MM.1S (cell line): ENCODE measurements at regions not wholly inside any gene's neighbourhood (a gene's known extent, or its start where the extent isn't known, plus 50 kb on each side); places are given as distances from the start of the nearest gene placed in this dataset.

Experiments used
- EZH2phosphoT487 ChIP-seq: fragments of 300-600 bp; sonication (generic); IDR thresholded peaks from 2 replicates; pipeline ENCODE4 v1.6.1; 2018; ENCODE audit warnings: antibody characterized with exemption, low read length
- TF ChIP-seq, protein P1 (sequence below): fragments of 300-600 bp; sonication (generic); IDR thresholded peaks from 2 replicates; pipeline ENCODE4 v1.5.1; 2016; ENCODE audit warnings: antibody characterized with exemption, low read length, mixed read lengths

- TF ChIP-seq, protein P1, sequence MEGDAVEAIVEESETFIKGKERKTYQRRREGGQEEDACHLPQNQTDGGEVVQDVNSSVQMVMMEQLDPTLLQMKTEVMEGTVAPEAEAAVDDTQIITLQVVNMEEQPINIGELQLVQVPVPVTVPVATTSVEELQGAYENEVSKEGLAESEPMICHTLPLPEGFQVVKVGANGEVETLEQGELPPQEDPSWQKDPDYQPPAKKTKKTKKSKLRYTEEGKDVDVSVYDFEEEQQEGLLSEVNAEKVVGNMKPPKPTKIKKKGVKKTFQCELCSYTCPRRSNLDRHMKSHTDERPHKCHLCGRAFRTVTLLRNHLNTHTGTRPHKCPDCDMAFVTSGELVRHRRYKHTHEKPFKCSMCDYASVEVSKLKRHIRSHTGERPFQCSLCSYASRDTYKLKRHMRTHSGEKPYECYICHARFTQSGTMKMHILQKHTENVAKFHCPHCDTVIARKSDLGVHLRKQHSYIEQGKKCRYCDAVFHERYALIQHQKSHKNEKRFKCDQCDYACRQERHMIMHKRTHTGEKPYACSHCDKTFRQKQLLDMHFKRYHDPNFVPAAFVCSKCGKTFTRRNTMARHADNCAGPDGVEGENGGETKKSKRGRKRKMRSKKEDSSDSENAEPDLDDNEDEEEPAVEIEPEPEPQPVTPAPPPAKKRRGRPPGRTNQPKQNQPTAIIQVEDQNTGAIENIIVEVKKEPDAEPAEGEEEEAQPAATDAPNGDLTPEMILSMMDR = no peak
- TF ChIP-seq EZH2phosphoT487 = no peak
Measured at GRCh38 chr4:19743115-19743638, 508.5 kb upstream of the SLIT2 start.
